Panc1 (cell line): ENCODE measurements at regions not wholly inside any gene's neighbourhood (a gene's known extent, or its start where the extent isn't known, plus 50 kb on each side); places are given as distances from the start of the nearest gene placed in this dataset.

Experiments used
- ATAC-seq: fragments of 200-7000 bp; cut with Tn5 transposase; 2 replicates; pipeline ENCODE4 v1.9.1; 2020; ENCODE audit warnings: mild to moderate bottlenecking, moderate library complexity
- BruUV-seq: library from RNA; stranded (reverse); fragments of 400-500 nt; replicated peaks from 2 replicates; lab custom pipeline; 2021; lab: Mats Ljungman, UMichigan
- CTCF ChIA-PET: fragments of 300-600 bp; sonication (Branson Sonifier 250); formaldehyde crosslinking; loops from one replicate; lab custom pipeline; 2022; ENCODE audit warnings: antibody characterized with exemption; lab: Charles Lee
- POLR2A ChIA-PET: fragments of 300-600 bp; sonication (Branson Sonifier 250); formaldehyde crosslinking; loops from one replicate; lab custom pipeline; 2022; ENCODE audit warnings: antibody characterized with exemption; lab: Charles Lee
- DNase-seq: peaks from one replicate; pipeline ENCODE4 v3.0.0-alpha.2; 2010; ENCODE audit warnings: low read depth, low spot score
- H3K27ac ChIP-seq: 2 replicates; pipeline ENCODE4 v1.5.1; 2011; ENCODE audit warnings: mild to moderate bottlenecking, low read length, inconsistent platforms
- H3K27me3 ChIP-seq: fragments of 200-500 bp; sonication (Bioruptor generic); 2 replicates; pipeline ENCODE4 v1.6.0; 2014; ENCODE audit warnings: low read length, inconsistent platforms; ENCODE audit not compliant: control insufficient read depth, insufficient read depth
- H3K36me3 ChIP-seq: fragments of 200-500 bp; sonication (Bioruptor generic); 2 replicates; pipeline ENCODE4 v1.5.1; 2014; ENCODE audit warnings: inconsistent platforms, mild to moderate bottlenecking, low read length, moderate library complexity; ENCODE audit not compliant: control insufficient read depth, insufficient read depth
- H3K4me1 ChIP-seq: 2 replicates; pipeline ENCODE4 v1.5.1; 2011; ENCODE audit warnings: inconsistent platforms, mild to moderate bottlenecking, low read length, moderate library complexity; ENCODE audit not compliant: control insufficient read depth, insufficient read depth
- H3K4me3 ChIP-seq, 2 experiments: 2 replicates each; pipeline ENCODE4 v1.5.1; 2011 to 2012; ENCODE audit warnings: low read depth in 2 of 2, low read length in 2 of 2, mild to moderate bottlenecking in 2 of 2, inconsistent platforms in 1 of 2, moderate library complexity in 1 of 2
- H3K9me3 ChIP-seq: fragments of 200-500 bp; sonication (Bioruptor generic); 2 replicates; pipeline ENCODE4 v1.5.1; 2014; ENCODE audit warnings: low read depth, mild to moderate bottlenecking, inconsistent platforms, low read length, moderate library complexity; ENCODE audit not compliant: control insufficient read depth, insufficient read depth
- CTCF ChIP-seq: fragments of 450-650 bp; IDR thresholded peaks from 2 replicates; pipeline ENCODE4 v1.5.1; 2017; ENCODE audit warnings: mild to moderate bottlenecking
- POLR2AphosphoS5 ChIP-seq: IDR thresholded peaks from 2 replicates; pipeline ENCODE4 v1.6.1; 2012; ENCODE audit warnings: mild to moderate bottlenecking, low read depth, low read length, moderate library complexity
- REST ChIP-seq, 2 experiments: IDR thresholded peaks; 2 replicates each; pipeline ENCODE4 v1.6.1; 2011 to 2012; ENCODE audit warnings: low read depth in 2 of 2, control low read depth in 1 of 2, low read length in 1 of 2, mild to moderate bottlenecking in 1 of 2, moderate library complexity in 1 of 2; ENCODE audit not compliant: insufficient read depth in 1 of 2
- SIN3A ChIP-seq: IDR thresholded peaks from 2 replicates; pipeline ENCODE4 v1.6.1; 2012; ENCODE audit warnings: low read depth, mild to moderate bottlenecking, low read length, moderate library complexity, borderline replicate concordance; ENCODE audit not compliant: insufficient read depth
- TCF7L2 ChIP-seq: IDR thresholded peaks from 2 replicates; pipeline ENCODE4 v1.6.1; 2011; ENCODE audit warnings: mild to moderate bottlenecking, low read depth, low read length, inconsistent platforms
- in situ Hi-C: cut with HindIII; loops from 2 replicates; pipeline ENCODE4 v1.10.0; 2016; ENCODE audit warnings: low sequenced_read_pairs, low pct_unique_long_range_greater_than_20kb
- intact Hi-C: fragments of 100-400 bp; cut with micrococcal nuclease; formaldehyde crosslinking; loops from one replicate; pipeline ENCODE4 v1.10.0; 2022; ENCODE audit not compliant: unreplicated experiment

GRCh38 chr10:128759174-128759573, 633.0 kb upstream of the MKI67 start:
- POLR2A ChIA-PET = no interaction called here
- no peaks in the 10 kb centered on the region for H3K9me3 ChIP-seq
- H3K36me3 ChIP-seq = no peaks in the 10 kb centered on the region
- no peak overlapping the region for H3K4me3 ChIP-seq
- TF ChIP-seq POLR2AphosphoS5 = no peak
- TF ChIP-seq REST (IDR thresholded peaks at IDR 0.05; ENCODE audit: insufficient read depth in 1 of 2, low read depth in 2 of 2, low read length in 1 of 2) = no peak
- no peak for TF ChIP-seq CTCF
- no peak for TF ChIP-seq SIN3A
- no peak for TF ChIP-seq TCF7L2
- in situ Hi-C loops = no loop called here
- BruUV-seq = no TSS peak
- H3K4me1 ChIP-seq = no peaks in the 10 kb centered on the region
- no peaks in the 10 kb centered on the region for H3K27me3 ChIP-seq
- H3K27ac ChIP-seq = no peak overlapping the region
- CTCF ChIA-PET = no interaction called here
- intact Hi-C loops = no loop called here
- ATAC-seq (no peak), DNase-seq (no peak)

GRCh38 chr10:128763588-128763987, 637.4 kb upstream of the MKI67 start:
- Histone ChIP-seq H3K9me3 (no peaks in the 10 kb centered on the region), H3K27me3 (no peaks in the 10 kb centered on the region), H3K27ac (no peak overlapping the region), H3K4me3 (no peak overlapping the region), H3K4me1 (no peaks in the 10 kb centered on the region), H3K36me3 (no peaks in the 10 kb centered on the region)
- no peak for ATAC-seq
- no peak for DNase-seq
- ChIA-PET CTCF (no interaction called here), POLR2A (no interaction called here)
- in situ Hi-C loops = no loop called here
- BruUV-seq = no TSS peak
- TF ChIP-seq CTCF = no peak
- no peak for TF ChIP-seq POLR2AphosphoS5
- no peak for TF ChIP-seq REST (IDR thresholded peaks at IDR 0.05; ENCODE audit: insufficient read depth in 1 of 2, low read depth in 2 of 2, low read length in 1 of 2)
- no peak for TF ChIP-seq SIN3A
- TF ChIP-seq TCF7L2 = no peak
- intact Hi-C loops = no loop called here
